GM12865 (cell line): ENCODE measurements at regions not wholly inside any gene's neighbourhood (a gene's known extent, or its start where the extent isn't known, plus 50 kb on each side); places are given as distances from the start of the nearest gene placed in this dataset.

Experiments used
- DNase-seq: peaks from one replicate; pipeline ENCODE4 v3.0.0; 2010; ENCODE audit warnings: low read depth
- H3K4me3 ChIP-seq: 2 replicates; pipeline ENCODE4 v1.5.1; 2011; ENCODE audit warnings: mild to moderate bottlenecking, low read depth, low read length, control low read depth
- CTCF ChIP-seq: IDR thresholded peaks from 2 replicates; pipeline ENCODE4 v1.5.1; 2011; ENCODE audit warnings: low read length, control low read depth, low read depth, inconsistent platforms; ENCODE audit not compliant: insufficient read depth; ENCODE audit errors: missing control alignments

GRCh38 chr1:163538667-163539066, 216.9 kb downstream of the NUF2 start:
- H3K4me3 ChIP-seq, result no peak overlapping the region
- DNase-seq, result no peak
- TF ChIP-seq CTCF, result no peak

- no peak overlapping the region for H3K4me3 ChIP-seq
- no peak for TF ChIP-seq CTCF
- no peak for DNase-seq
These were observed 219.0 kb downstream of the NUF2 start for GRCh38 chr1:163540727-163541126.

- no peak overlapping the region for H3K4me3 ChIP-seq
- TF ChIP-seq CTCF, result no peak
These were observed 222.7 kb downstream of the NUF2 start for GRCh38 chr1:163544441-163544840.

GRCh38 chr1:163558162-163558561, 236.4 kb downstream of the NUF2 start:
- no peak for TF ChIP-seq CTCF
- no peak overlapping the region for H3K4me3 ChIP-seq
- DNase-seq, result no peak

More at GRCh38 chr1:163544441-163544840, 222.7 kb downstream of the NUF2 start:
- no peak for DNase-seq

- no peak overlapping the region for H3K4me3 ChIP-seq
- TF ChIP-seq CTCF, result no peak
- no peak for DNase-seq
These were observed 240.0 kb downstream of the NUF2 start for GRCh38 chr1:163561580-163562295.

- no peak for DNase-seq
- no peak for TF ChIP-seq CTCF
These were observed 240.6 kb downstream of the NUF2 start for GRCh38 chr1:163562355-163562754.

GRCh38 chr1:163565166-163565565, 243.4 kb downstream of the NUF2 start:
- TF ChIP-seq CTCF, result no peak
- no peak overlapping the region for H3K4me3 ChIP-seq
- no peak for DNase-seq

More at GRCh38 chr1:163562355-163562754, 240.6 kb downstream of the NUF2 start:
- no peak overlapping the region for H3K4me3 ChIP-seq
